ENCODE measurements at regions not wholly inside any gene's neighbourhood (a gene's known extent, or its start where the extent isn't known, plus 50 kb on each side); places are given as distances from the start of the nearest gene placed in this dataset.

DNA sequence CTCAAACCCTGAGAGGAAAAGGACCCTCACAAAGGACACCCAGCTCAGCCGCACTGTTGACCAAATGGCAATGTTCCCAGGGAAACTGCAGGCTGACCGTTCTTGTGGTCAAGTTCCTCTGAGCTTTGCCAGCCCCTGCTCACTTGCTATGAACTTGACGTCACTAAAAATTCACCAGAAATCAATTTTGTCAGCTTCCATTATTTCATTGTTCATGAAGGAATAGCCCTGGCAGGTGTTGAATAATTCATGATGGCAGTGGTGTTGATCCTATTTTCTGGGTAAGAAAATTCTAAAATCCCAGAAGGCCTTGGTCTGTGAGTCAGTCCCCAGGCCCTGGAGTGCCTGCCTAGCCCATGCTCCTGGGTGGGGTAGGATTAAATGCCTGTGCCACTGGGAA lies 318.9 kb downstream of the ZNF326 start:
- H3K4me1 Mint-ChIP-seq (ENCODE audit: insufficient read depth, unreplicated experiment), result peaks cover 12% of the 10 kb centered on the region
- ChIA-PET POLR2A (no interaction called here), CTCF (no interaction called here)
- intact Hi-C loops (cut with micrococcal nuclease), result no loop called here
- H3K36me3 Mint-ChIP-seq (ENCODE audit: insufficient read depth, unreplicated experiment), result no peaks in the 10 kb centered on the region
- no peak for DNase-seq (ENCODE audit: unreplicated experiment)
- no peak overlapping the region for H3K4me3 Mint-ChIP-seq (ENCODE audit: unreplicated experiment)
- H3K27me3 Mint-ChIP-seq (ENCODE audit: insufficient read depth, unreplicated experiment), result no peaks in the 10 kb centered on the region
- TF ChIP-seq, protein P1, sequence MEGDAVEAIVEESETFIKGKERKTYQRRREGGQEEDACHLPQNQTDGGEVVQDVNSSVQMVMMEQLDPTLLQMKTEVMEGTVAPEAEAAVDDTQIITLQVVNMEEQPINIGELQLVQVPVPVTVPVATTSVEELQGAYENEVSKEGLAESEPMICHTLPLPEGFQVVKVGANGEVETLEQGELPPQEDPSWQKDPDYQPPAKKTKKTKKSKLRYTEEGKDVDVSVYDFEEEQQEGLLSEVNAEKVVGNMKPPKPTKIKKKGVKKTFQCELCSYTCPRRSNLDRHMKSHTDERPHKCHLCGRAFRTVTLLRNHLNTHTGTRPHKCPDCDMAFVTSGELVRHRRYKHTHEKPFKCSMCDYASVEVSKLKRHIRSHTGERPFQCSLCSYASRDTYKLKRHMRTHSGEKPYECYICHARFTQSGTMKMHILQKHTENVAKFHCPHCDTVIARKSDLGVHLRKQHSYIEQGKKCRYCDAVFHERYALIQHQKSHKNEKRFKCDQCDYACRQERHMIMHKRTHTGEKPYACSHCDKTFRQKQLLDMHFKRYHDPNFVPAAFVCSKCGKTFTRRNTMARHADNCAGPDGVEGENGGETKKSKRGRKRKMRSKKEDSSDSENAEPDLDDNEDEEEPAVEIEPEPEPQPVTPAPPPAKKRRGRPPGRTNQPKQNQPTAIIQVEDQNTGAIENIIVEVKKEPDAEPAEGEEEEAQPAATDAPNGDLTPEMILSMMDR (IDR thresholded peaks at IDR 0.05; ENCODE audit: unreplicated experiment), result no peak
- H3K9me3 Mint-ChIP-seq (ENCODE audit: unreplicated experiment), result no peaks in the 10 kb centered on the region
- no TSS peak for BruUV-seq (replicated peaks)
- no peak overlapping the region for H3K27ac Mint-ChIP-seq (ENCODE audit: low read depth, unreplicated experiment)

DNA sequence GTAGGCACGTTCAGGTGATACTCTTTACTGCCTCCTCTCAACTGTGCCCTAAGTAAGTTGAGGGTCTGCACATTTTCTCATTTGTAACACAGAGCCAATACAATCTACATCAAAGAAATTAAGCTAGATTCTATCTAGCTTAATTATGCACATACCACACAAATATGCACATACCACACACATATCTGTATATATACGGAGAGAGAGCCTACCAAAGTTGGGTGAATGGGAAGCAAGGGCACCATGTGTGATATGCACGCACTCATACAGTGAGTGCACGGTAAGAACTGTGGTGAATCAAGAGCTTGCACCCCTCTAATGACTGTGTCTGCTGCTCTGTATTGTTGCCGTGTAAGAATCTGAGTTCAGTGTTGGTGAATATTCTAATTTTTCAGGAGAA lies 314.9 kb downstream of the ZNF326 start:
- H3K27ac Mint-ChIP-seq (ENCODE audit: low read depth, unreplicated experiment), result no peak overlapping the region
- ChIA-PET CTCF (no interaction called here), POLR2A (no interaction called here)
- no peaks in the 10 kb centered on the region for H3K4me1 Mint-ChIP-seq (ENCODE audit: insufficient read depth, unreplicated experiment)
- H3K36me3 Mint-ChIP-seq (ENCODE audit: insufficient read depth, unreplicated experiment), result no peaks in the 10 kb centered on the region
- no peaks in the 10 kb centered on the region for H3K9me3 Mint-ChIP-seq (ENCODE audit: unreplicated experiment)
- intact Hi-C loops (cut with micrococcal nuclease), result no loop called here
- H3K4me3 Mint-ChIP-seq (ENCODE audit: unreplicated experiment), result no peak overlapping the region
- no peaks in the 10 kb centered on the region for H3K27me3 Mint-ChIP-seq (ENCODE audit: insufficient read depth, unreplicated experiment)
- TF ChIP-seq, protein P1 (IDR thresholded peaks at IDR 0.05; ENCODE audit: unreplicated experiment), result no peak
- no peak for DNase-seq (ENCODE audit: unreplicated experiment)
- no TSS peak for BruUV-seq (replicated peaks)

DNA sequence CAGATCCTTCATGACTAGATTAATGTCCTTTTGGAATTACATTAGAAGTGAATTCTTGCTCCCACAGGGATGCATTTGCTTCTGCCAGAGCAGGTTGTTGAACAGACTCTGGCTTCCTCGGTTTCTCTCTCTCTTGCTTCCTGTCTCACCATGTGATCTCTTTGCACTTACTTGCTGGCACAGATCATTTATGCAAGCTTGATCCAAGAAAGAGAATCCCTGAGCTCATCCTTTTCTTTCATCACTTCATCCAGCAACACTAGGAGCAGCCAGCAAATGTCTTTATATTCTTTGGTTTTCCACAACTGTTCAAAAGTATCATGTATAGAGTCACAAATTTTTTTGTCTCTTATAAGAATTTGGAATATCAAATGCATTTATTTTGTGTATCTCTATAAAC lies 313.5 kb downstream of the ZNF326 start:
- H3K27me3 Mint-ChIP-seq (ENCODE audit: insufficient read depth, unreplicated experiment), result no peaks in the 10 kb centered on the region
- intact Hi-C loops (cut with micrococcal nuclease), result no loop called here
- H3K36me3 Mint-ChIP-seq (ENCODE audit: insufficient read depth, unreplicated experiment), result no peaks in the 10 kb centered on the region
- TF ChIP-seq, protein P1 (IDR thresholded peaks at IDR 0.05; ENCODE audit: unreplicated experiment), result no peak
- BruUV-seq (replicated peaks), result no TSS peak
- no peak overlapping the region for H3K4me3 Mint-ChIP-seq (ENCODE audit: unreplicated experiment)
- H3K9me3 Mint-ChIP-seq (ENCODE audit: unreplicated experiment), result no peaks in the 10 kb centered on the region
- POLR2A ChIA-PET, result no interaction called here
- H3K4me1 Mint-ChIP-seq (ENCODE audit: insufficient read depth, unreplicated experiment), result no peaks in the 10 kb centered on the region
- CTCF ChIA-PET, result interaction anchor here (0.6 kb wide), 1 partner anchor 53 kb away, joined by 3 read pairs; no protein-coding TSS in a partner anchor
- no peak for DNase-seq (ENCODE audit: unreplicated experiment)
- H3K27ac Mint-ChIP-seq (ENCODE audit: low read depth, unreplicated experiment), result no peak overlapping the region

DNA sequence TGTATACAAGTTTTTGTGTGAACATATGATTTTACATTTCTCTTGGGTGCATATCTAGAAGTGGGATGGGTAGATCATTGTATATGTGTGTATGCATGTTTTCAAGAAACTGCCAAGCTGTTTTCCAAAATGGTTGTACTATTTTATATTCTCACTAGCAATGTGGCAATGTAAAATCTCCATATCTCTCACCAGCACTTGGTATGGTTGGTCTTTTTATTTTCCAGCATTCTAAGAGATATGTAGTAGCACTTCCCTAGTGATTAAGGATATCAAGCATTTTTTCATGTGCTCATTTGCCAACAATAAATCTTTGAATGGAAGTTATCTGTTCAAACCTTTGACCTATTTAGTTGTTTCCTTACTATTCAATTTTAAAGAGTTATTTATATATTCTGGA lies 310.7 kb downstream of the ZNF326 start:
- no peak for DNase-seq (ENCODE audit: unreplicated experiment)
- Mint-ChIP-seq H3K9me3 (ENCODE audit: unreplicated experiment) (no peaks in the 10 kb centered on the region), H3K27ac (ENCODE audit: low read depth, unreplicated experiment) (no peak overlapping the region), H3K4me1 (ENCODE audit: insufficient read depth, unreplicated experiment) (no peaks in the 10 kb centered on the region), H3K36me3 (ENCODE audit: insufficient read depth, unreplicated experiment) (no peaks in the 10 kb centered on the region), H3K4me3 (ENCODE audit: unreplicated experiment) (no peak overlapping the region), H3K27me3 (ENCODE audit: insufficient read depth, unreplicated experiment) (no peaks in the 10 kb centered on the region)
- ChIA-PET POLR2A (no interaction called here), CTCF (no interaction called here)
- no TSS peak for BruUV-seq (replicated peaks)
- TF ChIP-seq, protein P1 (IDR thresholded peaks at IDR 0.05; ENCODE audit: unreplicated experiment), result no peak
- intact Hi-C loops (cut with micrococcal nuclease), result no loop called here

All from MCF 10A (cell line).